MCF 10A (cell line): ENCODE measurements at regions not wholly inside any gene's neighbourhood (a gene's known extent, or its start where the extent isn't known, plus 50 kb on each side); places are given as distances from the start of the nearest gene placed in this dataset.

ENCODE experiments used
- BruUV-seq: library from RNA; stranded (reverse); fragments of 400-500 nt; replicated peaks from 2 replicates; lab custom pipeline; 2021; lab: Mats Ljungman, UMichigan
- CTCF ChIA-PET: fragments of 300-600 bp; sonication (Branson Sonifier 250); formaldehyde crosslinking; extraction: SDS; loops from one replicate; lab custom pipeline; 2021; ENCODE audit warnings: antibody characterized with exemption, inconsistent platforms; lab: Yijun Ruan, JAX
- POLR2A ChIA-PET: fragments of 300-600, 350-650 bp; sonication (Branson Sonifier 250); formaldehyde crosslinking; extraction: SDS; loops from one replicate; lab custom pipeline; 2020; ENCODE audit warnings: antibody characterized with exemption, inconsistent platforms; lab: Yijun Ruan, JAX
- DNase-seq: peaks from one replicate; pipeline ENCODE4 v3.0.0-alpha.2; 2018; ENCODE audit not compliant: unreplicated experiment
- H3K27ac Mint-ChIP-seq: one replicate; pipeline ENCODE4 v1.8.0; 2022; ENCODE audit warnings: mild to moderate bottlenecking, low read depth, mixed read lengths; ENCODE audit not compliant: unreplicated experiment
- H3K27me3 Mint-ChIP-seq: one replicate; pipeline ENCODE4 v1.8.0; 2022; ENCODE audit warnings: mixed read lengths; ENCODE audit not compliant: insufficient read depth, unreplicated experiment
- H3K36me3 Mint-ChIP-seq: one replicate; pipeline ENCODE4 v1.8.0; 2022; ENCODE audit warnings: mild to moderate bottlenecking, moderate library complexity, mixed read lengths; ENCODE audit not compliant: insufficient read depth, unreplicated experiment
- H3K4me1 Mint-ChIP-seq: one replicate; pipeline ENCODE4 v1.8.0; 2022; ENCODE audit warnings: mixed read lengths; ENCODE audit not compliant: insufficient read depth, unreplicated experiment
- H3K4me3 Mint-ChIP-seq: one replicate; pipeline ENCODE4 v1.8.0; 2022; ENCODE audit warnings: mild to moderate bottlenecking, moderate library complexity, mixed read lengths; ENCODE audit not compliant: unreplicated experiment
- H3K9me3 Mint-ChIP-seq: one replicate; pipeline ENCODE4 v1.8.0; 2022; ENCODE audit warnings: mixed read lengths; ENCODE audit not compliant: unreplicated experiment
- intact Hi-C: fragments of 100-400 bp; cut with micrococcal nuclease; formaldehyde crosslinking; loops from 2 replicates; pipeline ENCODE4 v1.14.1; 2022
- TF ChIP-seq, protein P1 (sequence below): fragments of 200-600 bp; IDR thresholded peaks from one replicate; pipeline ENCODE4 v1.8.0; 2022; ENCODE audit warnings: antibody characterized with exemption, mild to moderate bottlenecking; ENCODE audit not compliant: unreplicated experiment

DNA sequence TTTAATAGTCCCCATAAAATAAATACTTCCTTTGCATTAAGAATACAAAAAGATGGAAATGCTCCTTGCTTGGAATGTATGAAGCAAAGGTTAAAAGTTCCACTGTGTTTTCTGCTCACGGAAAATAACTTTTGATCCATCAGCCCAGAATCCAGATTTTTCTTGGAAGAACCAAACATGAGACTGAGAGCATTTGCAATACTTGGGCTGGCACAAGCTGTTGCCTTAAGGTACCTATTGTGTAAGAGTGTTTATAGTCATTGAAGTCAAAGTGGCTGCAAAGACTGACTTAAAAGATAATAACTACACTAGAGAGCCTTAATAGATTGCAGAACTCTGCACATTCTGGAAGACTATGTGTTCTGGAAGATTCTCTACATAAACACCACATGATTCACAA, 281.4 kb downstream of the RAB28 start:
- no peak overlapping the region for H3K27ac Mint-ChIP-seq
- no peaks in the 10 kb centered on the region for H3K4me1 Mint-ChIP-seq
- H3K4me3 Mint-ChIP-seq = no peak overlapping the region
- CTCF ChIA-PET = no interaction called here
- TF ChIP-seq, protein P1, sequence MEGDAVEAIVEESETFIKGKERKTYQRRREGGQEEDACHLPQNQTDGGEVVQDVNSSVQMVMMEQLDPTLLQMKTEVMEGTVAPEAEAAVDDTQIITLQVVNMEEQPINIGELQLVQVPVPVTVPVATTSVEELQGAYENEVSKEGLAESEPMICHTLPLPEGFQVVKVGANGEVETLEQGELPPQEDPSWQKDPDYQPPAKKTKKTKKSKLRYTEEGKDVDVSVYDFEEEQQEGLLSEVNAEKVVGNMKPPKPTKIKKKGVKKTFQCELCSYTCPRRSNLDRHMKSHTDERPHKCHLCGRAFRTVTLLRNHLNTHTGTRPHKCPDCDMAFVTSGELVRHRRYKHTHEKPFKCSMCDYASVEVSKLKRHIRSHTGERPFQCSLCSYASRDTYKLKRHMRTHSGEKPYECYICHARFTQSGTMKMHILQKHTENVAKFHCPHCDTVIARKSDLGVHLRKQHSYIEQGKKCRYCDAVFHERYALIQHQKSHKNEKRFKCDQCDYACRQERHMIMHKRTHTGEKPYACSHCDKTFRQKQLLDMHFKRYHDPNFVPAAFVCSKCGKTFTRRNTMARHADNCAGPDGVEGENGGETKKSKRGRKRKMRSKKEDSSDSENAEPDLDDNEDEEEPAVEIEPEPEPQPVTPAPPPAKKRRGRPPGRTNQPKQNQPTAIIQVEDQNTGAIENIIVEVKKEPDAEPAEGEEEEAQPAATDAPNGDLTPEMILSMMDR = no peak
- no peaks in the 10 kb centered on the region for H3K9me3 Mint-ChIP-seq
- H3K36me3 Mint-ChIP-seq = no peaks in the 10 kb centered on the region
- peak; percentile 14 for DNase-seq
- intact Hi-C loops = no loop called here
- POLR2A ChIA-PET = no interaction called here
- BruUV-seq = no TSS peak
- no peaks in the 10 kb centered on the region for H3K27me3 Mint-ChIP-seq

DNA sequence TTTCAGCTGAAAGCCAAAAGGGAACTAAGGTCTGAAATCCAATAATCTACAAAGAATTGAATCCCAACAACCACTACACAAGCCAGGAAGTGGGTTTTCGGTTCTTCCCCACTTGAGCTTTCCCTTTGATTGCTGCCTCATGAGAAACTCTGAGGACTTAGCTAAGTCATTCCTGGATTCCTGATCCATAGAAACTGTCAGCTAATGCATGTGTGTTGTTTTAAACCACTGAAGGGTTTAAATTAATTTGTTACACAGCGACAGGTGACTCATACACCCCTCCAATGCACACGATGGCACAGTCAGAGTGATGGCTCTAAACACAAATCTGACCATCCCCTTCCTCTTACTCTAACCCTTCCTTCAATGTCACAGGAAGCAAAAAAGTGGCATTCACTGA, 282.9 kb downstream of the RAB28 start:
- no TSS peak for BruUV-seq
- H3K4me1 Mint-ChIP-seq = no peaks in the 10 kb centered on the region
- H3K9me3 Mint-ChIP-seq = no peaks in the 10 kb centered on the region
- H3K4me3 Mint-ChIP-seq = no peak overlapping the region
- no peak for DNase-seq
- intact Hi-C loops = no loop called here
- no peaks in the 10 kb centered on the region for H3K27me3 Mint-ChIP-seq
- H3K27ac Mint-ChIP-seq = no peak overlapping the region
- no peaks in the 10 kb centered on the region for H3K36me3 Mint-ChIP-seq
- ChIA-PET POLR2A (interaction anchor here (0.8 kb wide), 1 partner anchor 9 kb away, joined by 3 read pairs; no protein-coding TSS in a partner anchor), CTCF (interaction anchor here (0.8 to 1.0 kb wide), 2 partner anchors 22 to 472 kb away, joined by 3 to 4 read pairs; no protein-coding TSS in a partner anchor)
- TF ChIP-seq, protein P1 = no peak

DNA sequence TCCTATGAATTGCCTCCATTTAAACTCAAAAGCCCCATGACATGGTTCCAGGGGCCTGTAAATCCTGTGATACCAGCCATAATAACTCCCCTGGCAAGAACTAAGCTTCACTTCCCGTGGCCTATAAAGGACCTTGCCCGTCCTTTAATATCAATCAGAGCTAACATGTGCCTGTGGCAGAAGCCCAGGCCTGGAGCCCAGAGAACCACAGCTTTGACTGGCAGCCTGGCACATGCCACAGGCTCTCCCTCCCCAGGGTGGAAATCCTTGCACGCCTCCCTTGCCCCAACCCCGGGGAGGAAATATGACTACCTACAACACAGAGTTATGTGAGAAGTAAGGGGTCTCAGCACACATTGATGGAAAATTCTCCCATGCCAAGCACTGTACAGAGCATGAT, 287.4 kb downstream of the RAB28 start:
- Mint-ChIP-seq H3K4me1 (no peaks in the 10 kb centered on the region), H3K27me3 (no peaks in the 10 kb centered on the region), H3K9me3 (no peaks in the 10 kb centered on the region), H3K27ac (no peak overlapping the region), H3K36me3 (no peaks in the 10 kb centered on the region), H3K4me3 (no peak overlapping the region)
- ChIA-PET CTCF (no interaction called here), POLR2A (no interaction called here)
- intact Hi-C loops = no loop called here
- TF ChIP-seq, protein P1 = no peak
- no TSS peak for BruUV-seq
- no peak for DNase-seq

DNA sequence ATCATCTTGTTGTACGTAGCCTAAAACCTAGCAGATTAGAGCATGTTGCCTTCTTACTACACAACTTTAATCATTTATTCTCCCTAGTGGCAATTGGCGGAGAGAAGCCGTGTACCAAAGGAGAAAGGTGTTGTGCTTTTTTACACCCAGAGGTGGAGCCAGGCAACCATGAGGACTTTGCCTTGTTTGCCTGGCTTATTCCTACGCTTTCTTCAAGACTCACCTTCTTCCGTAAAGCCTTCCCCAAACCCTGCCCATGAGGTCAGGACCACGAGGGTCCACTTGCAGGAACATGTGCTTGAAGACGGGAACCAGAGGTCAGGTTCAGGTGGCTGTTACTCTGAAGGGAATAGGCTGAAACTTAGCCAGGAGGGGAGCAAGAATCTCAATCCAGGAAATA, 290.5 kb downstream of the RAB28 start:
- no TSS peak for BruUV-seq
- no peak overlapping the region for H3K27ac Mint-ChIP-seq
- H3K36me3 Mint-ChIP-seq = no peaks in the 10 kb centered on the region
- ChIA-PET CTCF (no interaction called here), POLR2A (no interaction called here)
- TF ChIP-seq, protein P1 = no peak
- no peak for DNase-seq
- H3K9me3 Mint-ChIP-seq = no peaks in the 10 kb centered on the region
- no peak overlapping the region for H3K4me3 Mint-ChIP-seq
- intact Hi-C loops = no loop called here
- H3K27me3 Mint-ChIP-seq = no peaks in the 10 kb centered on the region
- H3K4me1 Mint-ChIP-seq = no peaks in the 10 kb centered on the region
